ENCODE measurements at regions not wholly inside any gene's neighbourhood (a gene's known extent, or its start where the extent isn't known, plus 50 kb on each side); places are given as distances from the start of the nearest gene placed in this dataset.

DNA sequence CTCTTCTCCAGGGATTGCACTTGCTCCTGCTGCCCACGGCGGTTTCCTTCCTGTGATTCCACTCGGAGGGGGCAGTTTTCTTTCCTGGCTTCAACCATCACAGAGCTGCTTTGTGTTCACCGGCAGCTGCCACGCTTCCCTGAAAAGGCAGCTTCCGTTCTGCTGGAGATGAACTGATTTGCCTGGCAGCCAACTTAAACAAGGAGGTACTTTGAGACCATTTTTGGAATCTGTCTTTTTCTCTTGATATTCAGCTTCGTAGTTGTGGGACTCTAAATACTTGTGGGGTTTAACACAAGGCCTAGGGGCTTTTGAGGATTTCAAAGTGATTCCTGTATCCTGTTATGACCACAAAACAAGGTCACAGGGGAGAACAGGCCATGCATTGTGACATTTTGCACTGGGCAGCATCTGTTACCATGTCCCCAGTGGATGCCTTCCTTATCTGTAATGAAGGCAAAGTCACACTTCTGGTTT, 192.0 kb downstream of the MTRR start:
- peak overlapping the region; percentile 50 for H3K27ac ChIP-seq
- H3K36me3 ChIP-seq (ENCODE audit: control insufficient read depth, insufficient read depth, low read length): no peaks in the 10 kb centered on the region
- no peak overlapping the region for H3K4me2 ChIP-seq (ENCODE audit: low read length)
- peak overlapping the region; percentile 31 for H2AFZ ChIP-seq
- no peaks in the 10 kb centered on the region for H3K79me2 ChIP-seq
- H3K27me3 ChIP-seq (ENCODE audit: control insufficient read depth, insufficient read depth, low read length): no peaks in the 10 kb centered on the region
- no peak overlapping the region for H3K4me3 ChIP-seq (ENCODE audit: low read depth, low read length)
- no peak overlapping the region for H3K9ac ChIP-seq
- TF ChIP-seq, protein P1, sequence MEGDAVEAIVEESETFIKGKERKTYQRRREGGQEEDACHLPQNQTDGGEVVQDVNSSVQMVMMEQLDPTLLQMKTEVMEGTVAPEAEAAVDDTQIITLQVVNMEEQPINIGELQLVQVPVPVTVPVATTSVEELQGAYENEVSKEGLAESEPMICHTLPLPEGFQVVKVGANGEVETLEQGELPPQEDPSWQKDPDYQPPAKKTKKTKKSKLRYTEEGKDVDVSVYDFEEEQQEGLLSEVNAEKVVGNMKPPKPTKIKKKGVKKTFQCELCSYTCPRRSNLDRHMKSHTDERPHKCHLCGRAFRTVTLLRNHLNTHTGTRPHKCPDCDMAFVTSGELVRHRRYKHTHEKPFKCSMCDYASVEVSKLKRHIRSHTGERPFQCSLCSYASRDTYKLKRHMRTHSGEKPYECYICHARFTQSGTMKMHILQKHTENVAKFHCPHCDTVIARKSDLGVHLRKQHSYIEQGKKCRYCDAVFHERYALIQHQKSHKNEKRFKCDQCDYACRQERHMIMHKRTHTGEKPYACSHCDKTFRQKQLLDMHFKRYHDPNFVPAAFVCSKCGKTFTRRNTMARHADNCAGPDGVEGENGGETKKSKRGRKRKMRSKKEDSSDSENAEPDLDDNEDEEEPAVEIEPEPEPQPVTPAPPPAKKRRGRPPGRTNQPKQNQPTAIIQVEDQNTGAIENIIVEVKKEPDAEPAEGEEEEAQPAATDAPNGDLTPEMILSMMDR (IDR thresholded peaks at IDR 0.05): no peak
- no peaks in the 10 kb centered on the region for H3K9me3 ChIP-seq (ENCODE audit: control insufficient read depth, low read length)
- H3K4me1 ChIP-seq: peaks cover 5% of the 10 kb centered on the region

GRCh38 chr5:8062521-8062920, 193.6 kb downstream of the MTRR start:
- Histone ChIP-seq H2AFZ (no peak overlapping the region), H3K79me2 (no peaks in the 10 kb centered on the region), H3K4me2 (ENCODE audit: low read length) (no peak overlapping the region), H3K36me3 (ENCODE audit: control insufficient read depth, insufficient read depth, low read length) (no peaks in the 10 kb centered on the region), H3K9me3 (ENCODE audit: control insufficient read depth, low read length) (no peaks in the 10 kb centered on the region), H3K4me3 (ENCODE audit: low read depth, low read length) (no peak overlapping the region), H3K27ac (no peak overlapping the region), H3K4me1 (peaks cover 5% of the 10 kb centered on the region), H3K27me3 (ENCODE audit: control insufficient read depth, insufficient read depth, low read length) (no peaks in the 10 kb centered on the region), H3K9ac (no peak overlapping the region)
- TF ChIP-seq, protein P1 (IDR thresholded peaks at IDR 0.05): no peak

GRCh38 chr5:8068078-8068477, 199.1 kb downstream of the MTRR start:
- Histone ChIP-seq H3K27me3 (ENCODE audit: control insufficient read depth, insufficient read depth, low read length) (no peaks in the 10 kb centered on the region), H3K79me2 (no peaks in the 10 kb centered on the region), H3K27ac (no peak overlapping the region), H3K9ac (no peak overlapping the region), H3K36me3 (ENCODE audit: control insufficient read depth, insufficient read depth, low read length) (no peaks in the 10 kb centered on the region), H3K9me3 (ENCODE audit: control insufficient read depth, low read length) (no peaks in the 10 kb centered on the region), H2AFZ (no peak overlapping the region), H3K4me2 (ENCODE audit: low read length) (no peak overlapping the region), H3K4me1 (no peaks in the 10 kb centered on the region), H3K4me3 (ENCODE audit: low read depth, low read length) (no peak overlapping the region)
- TF ChIP-seq, protein P1 (IDR thresholded peaks at IDR 0.05): no peak

DNA sequence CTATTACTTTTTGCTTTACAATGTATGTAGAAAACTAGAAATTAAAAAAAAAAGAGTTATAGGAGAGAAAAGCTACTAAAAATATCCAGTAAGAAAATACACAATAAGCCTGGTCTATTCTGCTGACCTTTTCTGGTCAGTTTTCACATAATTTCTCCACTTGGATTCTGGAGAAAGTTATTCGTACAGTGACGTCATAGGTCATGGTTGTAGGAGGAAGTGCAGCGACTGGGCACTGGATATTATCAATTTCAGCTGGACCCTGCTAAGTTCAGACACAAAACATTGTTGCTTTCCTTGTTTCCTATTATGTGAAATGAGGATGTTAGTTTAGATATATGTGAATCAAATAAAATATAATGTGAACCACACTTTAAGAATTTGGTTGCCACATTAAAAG, 201.2 kb downstream of the MTRR start:
- H3K36me3 ChIP-seq (ENCODE audit: control insufficient read depth, insufficient read depth, low read length): no peaks in the 10 kb centered on the region
- no peak overlapping the region for H3K9ac ChIP-seq
- no peak overlapping the region for H3K27ac ChIP-seq
- no peak overlapping the region for H2AFZ ChIP-seq
- H3K4me1 ChIP-seq: no peaks in the 10 kb centered on the region
- H3K4me3 ChIP-seq (ENCODE audit: low read depth, low read length): no peak overlapping the region
- no peaks in the 10 kb centered on the region for H3K9me3 ChIP-seq (ENCODE audit: control insufficient read depth, low read length)
- H3K4me2 ChIP-seq (ENCODE audit: low read length): no peak overlapping the region
- no peaks in the 10 kb centered on the region for H3K27me3 ChIP-seq (ENCODE audit: control insufficient read depth, insufficient read depth, low read length)
- no peaks in the 10 kb centered on the region for H3K79me2 ChIP-seq
- TF ChIP-seq, protein P1 (IDR thresholded peaks at IDR 0.05): no peak

DNA sequence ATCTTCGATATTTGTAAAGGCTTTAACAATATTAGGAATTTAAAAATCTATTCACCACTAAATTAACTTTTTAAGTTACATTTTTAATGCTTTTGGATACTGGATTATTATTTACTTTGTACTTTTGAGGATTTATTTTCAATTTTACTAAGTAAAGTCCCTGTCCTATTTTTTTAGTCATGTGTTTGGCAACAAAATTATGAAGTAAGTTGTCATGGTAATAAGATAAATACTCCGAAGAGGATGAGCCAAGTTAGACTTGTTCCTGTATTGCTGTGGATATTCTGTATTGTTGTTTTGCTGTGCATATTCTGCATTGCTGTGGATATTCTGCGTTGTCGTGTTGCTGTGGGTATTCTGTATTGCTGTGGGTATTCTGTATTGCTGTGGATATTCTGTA, 210.1 kb downstream of the MTRR start:
- Histone ChIP-seq H3K4me3 (ENCODE audit: low read depth, low read length) (no peak overlapping the region), H3K27ac (no peak overlapping the region), H3K79me2 (no peaks in the 10 kb centered on the region), H3K36me3 (ENCODE audit: control insufficient read depth, insufficient read depth, low read length) (no peaks in the 10 kb centered on the region), H3K4me2 (ENCODE audit: low read length) (no peak overlapping the region), H3K4me1 (no peaks in the 10 kb centered on the region), H3K27me3 (ENCODE audit: control insufficient read depth, insufficient read depth, low read length) (no peaks in the 10 kb centered on the region), H3K9ac (no peak overlapping the region), H3K9me3 (ENCODE audit: control insufficient read depth, low read length) (no peaks in the 10 kb centered on the region), H2AFZ (no peak overlapping the region)
- TF ChIP-seq, protein P1 (IDR thresholded peaks at IDR 0.05): no peak

All from parathyroid adenoma (tissue), 2 donors.